Activated T-cell treated with anti-CD3 and anti-CD28 coated beads, Interleukin-2, amount 50 U/mL, for 72 hours (primary cell): ENCODE measurements at regions not wholly inside any gene's neighbourhood (a gene's known extent, or its start where the extent isn't known, plus 50 kb on each side); places are given as distances from the start of the nearest gene placed in this dataset.

Source experiments
- ATAC-seq, 2 donors: fragments of 150-1000 bp; cut with Tn5 transposase; replicated peaks in 1 of 2; 2 replicates each; pipeline ENCODE4 v1.10.0; 2021; ENCODE audit warnings: moderate library complexity in 2 of 2, mild to moderate bottlenecking in 1 of 2
- DNase-seq, 2 donors: peaks; one replicate each; pipeline ENCODE4 v3.0.0; 2021 to 2022; ENCODE audit warnings: mixed read lengths in 1 of 2
- H3K27ac Mint-ChIP-seq: one replicate; pipeline ENCODE4 v1.8.0; 2022; ENCODE audit warnings: mild to moderate bottlenecking, moderate library complexity, mixed read lengths
- H3K27me3 Mint-ChIP-seq: one replicate; pipeline ENCODE4 v1.8.0; 2022; ENCODE audit warnings: low read depth, mixed read lengths
- H3K36me3 Mint-ChIP-seq, 2 donors: one replicate each; pipeline ENCODE4 v1.8.0; 2022; ENCODE audit warnings: mixed read lengths in 2 of 2, mild to moderate bottlenecking in 1 of 2; ENCODE audit not compliant: insufficient read depth in 2 of 2
- H3K4me1 Mint-ChIP-seq: one replicate; pipeline ENCODE4 v1.8.0; 2022; ENCODE audit warnings: low read depth, mixed read lengths
- H3K4me3 Mint-ChIP-seq, 2 donors: one replicate each; pipeline ENCODE4 v1.8.0; 2022; ENCODE audit warnings: mild to moderate bottlenecking in 2 of 2, mixed read lengths in 2 of 2, moderate library complexity in 2 of 2
- H3K9me3 Mint-ChIP-seq, 2 donors: one replicate each; pipeline ENCODE4 v1.8.0; 2022; ENCODE audit warnings: mixed read lengths in 2 of 2

GRCh38 chr14:86310611-86311010, 780.7 kb downstream of the FLRT2 start:
- no peak overlapping the region for H3K27ac Mint-ChIP-seq
- peaks cover 0 to 3% of the 10 kb centered on the region in 2 donors for H3K9me3 Mint-ChIP-seq
- DNase-seq (no peak), ATAC-seq (no peak)
- H3K4me1 Mint-ChIP-seq, result no peaks in the 10 kb centered on the region
- H3K4me3 Mint-ChIP-seq, result no peak overlapping the region
- no peaks in the 10 kb centered on the region for H3K27me3 Mint-ChIP-seq
- no peaks in the 10 kb centered on the region for H3K36me3 Mint-ChIP-seq

GRCh38 chr14:86310148-86310547, 780.2 kb downstream of the FLRT2 start:
- H3K27ac Mint-ChIP-seq, result no peak overlapping the region
- no peaks in the 10 kb centered on the region for H3K27me3 Mint-ChIP-seq
- H3K9me3 Mint-ChIP-seq, result peaks cover 0 to 3% of the 10 kb centered on the region in 2 donors
- no peaks in the 10 kb centered on the region for H3K36me3 Mint-ChIP-seq
- H3K4me1 Mint-ChIP-seq, result no peaks in the 10 kb centered on the region
- H3K4me3 Mint-ChIP-seq, result no peak overlapping the region
- no peak for DNase-seq
- ATAC-seq, result no peak

- Mint-ChIP-seq H3K4me3 (no peak overlapping the region), H3K27me3 (no peaks in the 10 kb centered on the region), H3K27ac (no peak overlapping the region), H3K4me1 (no peaks in the 10 kb centered on the region), H3K9me3 (peaks cover 0 to 4% of the 10 kb centered on the region in 2 donors), H3K36me3 (no peaks in the 10 kb centered on the region)
- ATAC-seq, result no peak
- no peak for DNase-seq
Measured at GRCh38 chr14:86305058-86305457, 775.1 kb downstream of the FLRT2 start.

- H3K36me3 Mint-ChIP-seq, result no peaks in the 10 kb centered on the region
- no peak overlapping the region for H3K27ac Mint-ChIP-seq
- ATAC-seq, result no peak
Measured at GRCh38 chr14:86299994-86300393, 770.0 kb downstream of the FLRT2 start.

GRCh38 chr14:86296173-86296572, 766.2 kb downstream of the FLRT2 start:
- DNase-seq, result no peak
- H3K4me3 Mint-ChIP-seq, result no peak overlapping the region
- H3K4me1 Mint-ChIP-seq, result no peaks in the 10 kb centered on the region
- no peaks in the 10 kb centered on the region for H3K27me3 Mint-ChIP-seq
- H3K36me3 Mint-ChIP-seq, result no peaks in the 10 kb centered on the region
- peaks cover 0 to 4% of the 10 kb centered on the region in 2 donors for H3K9me3 Mint-ChIP-seq
- no peak overlapping the region for H3K27ac Mint-ChIP-seq
- ATAC-seq, result no peak

More at GRCh38 chr14:86299994-86300393, 770.0 kb downstream of the FLRT2 start:
- DNase-seq, result no peak
- no peaks in the 10 kb centered on the region for H3K4me1 Mint-ChIP-seq
- no peak overlapping the region for H3K4me3 Mint-ChIP-seq
- peaks cover 0 to 5% of the 10 kb centered on the region in 2 donors for H3K9me3 Mint-ChIP-seq
- H3K27me3 Mint-ChIP-seq, result no peaks in the 10 kb centered on the region

GRCh38 chr14:86288336-86288735, 758.4 kb downstream of the FLRT2 start:
- H3K4me1 Mint-ChIP-seq, result no peaks in the 10 kb centered on the region
- H3K27me3 Mint-ChIP-seq, result no peaks in the 10 kb centered on the region
- H3K9me3 Mint-ChIP-seq, result peaks cover 5 to 11% of the 10 kb centered on the region in 2 donors

GRCh38 chr14:86279405-86279804, 749.5 kb downstream of the FLRT2 start:
- H3K27me3 Mint-ChIP-seq, result no peaks in the 10 kb centered on the region

More at GRCh38 chr14:86288336-86288735, 758.4 kb downstream of the FLRT2 start:
- DNase-seq (no peak), ATAC-seq (no peak)
- Mint-ChIP-seq H3K36me3 (no peaks in the 10 kb centered on the region), H3K27ac (no peak overlapping the region), H3K4me3 (no peak overlapping the region)

GRCh38 chr14:86257973-86258372, 728.0 kb downstream of the FLRT2 start:
- DNase-seq (no peak), ATAC-seq (no peak)
- Mint-ChIP-seq H3K27me3 (no peaks in the 10 kb centered on the region), H3K4me1 (no peaks in the 10 kb centered on the region), H3K36me3 (no peaks in the 10 kb centered on the region), H3K4me3 (no peak overlapping the region), H3K27ac (no peak overlapping the region), H3K9me3 (peaks cover 3 to 4% of the 10 kb centered on the region in 2 donors)

More at GRCh38 chr14:86279405-86279804, 749.5 kb downstream of the FLRT2 start:
- H3K4me1 Mint-ChIP-seq, result no peaks in the 10 kb centered on the region
- H3K4me3 Mint-ChIP-seq, result no peak overlapping the region
- no peak for DNase-seq
- no peak overlapping the region for H3K27ac Mint-ChIP-seq
- no peak for ATAC-seq
- H3K9me3 Mint-ChIP-seq, result peaks cover 0 to 7% of the 10 kb centered on the region in 2 donors
- H3K36me3 Mint-ChIP-seq, result no peaks in the 10 kb centered on the region

GRCh38 chr14:86243158-86243557, 713.2 kb downstream of the FLRT2 start:
- Mint-ChIP-seq H3K4me1 (no peaks in the 10 kb centered on the region), H3K27me3 (no peaks in the 10 kb centered on the region), H3K36me3 (no peaks in the 10 kb centered on the region), H3K4me3 (no peak overlapping the region), H3K27ac (no peak overlapping the region), H3K9me3 (peaks cover 0 to 2% of the 10 kb centered on the region in 2 donors)
- DNase-seq, result no peak
- no peak for ATAC-seq

GRCh38 chr14:86237733-86238132, 707.8 kb downstream of the FLRT2 start:
- H3K4me3 Mint-ChIP-seq, result no peak overlapping the region
- no peaks in the 10 kb centered on the region for H3K4me1 Mint-ChIP-seq
- peaks cover 0 to 2% of the 10 kb centered on the region in 2 donors for H3K36me3 Mint-ChIP-seq
- peaks cover 6 to 7% of the 10 kb centered on the region in 2 donors for H3K9me3 Mint-ChIP-seq
- DNase-seq, result no peak
- no peaks in the 10 kb centered on the region for H3K27me3 Mint-ChIP-seq
- no peak for ATAC-seq
- H3K27ac Mint-ChIP-seq, result no peak overlapping the region

- no peaks in the 10 kb centered on the region for H3K36me3 Mint-ChIP-seq
- H3K27me3 Mint-ChIP-seq, result no peaks in the 10 kb centered on the region
- DNase-seq (no peak), ATAC-seq (no peak)
- H3K4me3 Mint-ChIP-seq, result no peak overlapping the region
- H3K4me1 Mint-ChIP-seq, result no peaks in the 10 kb centered on the region
- H3K27ac Mint-ChIP-seq, result no peak overlapping the region
- H3K9me3 Mint-ChIP-seq, result peaks cover 3 to 13% of the 10 kb centered on the region in 2 donors
Measured at GRCh38 chr14:86221755-86222154, 691.8 kb downstream of the FLRT2 start.

GRCh38 chr14:86221000-86221399, 691.1 kb downstream of the FLRT2 start:
- no peak overlapping the region for H3K27ac Mint-ChIP-seq
- H3K36me3 Mint-ChIP-seq, result no peaks in the 10 kb centered on the region
- H3K4me1 Mint-ChIP-seq, result no peaks in the 10 kb centered on the region
- ATAC-seq (no peak), DNase-seq (no peak)
- peaks cover 3 to 11% of the 10 kb centered on the region in 2 donors for H3K9me3 Mint-ChIP-seq
- H3K27me3 Mint-ChIP-seq, result no peaks in the 10 kb centered on the region
- no peak overlapping the region for H3K4me3 Mint-ChIP-seq

GRCh38 chr14:86217523-86217922, 687.6 kb downstream of the FLRT2 start:
- H3K9me3 Mint-ChIP-seq, result peaks cover 3 to 6% of the 10 kb centered on the region in 2 donors
- H3K27ac Mint-ChIP-seq, result no peak overlapping the region
- no peaks in the 10 kb centered on the region for H3K27me3 Mint-ChIP-seq
- ATAC-seq (no peak), DNase-seq (no peak)
- H3K36me3 Mint-ChIP-seq, result no peaks in the 10 kb centered on the region
- no peaks in the 10 kb centered on the region for H3K4me1 Mint-ChIP-seq
- no peak overlapping the region for H3K4me3 Mint-ChIP-seq

- Mint-ChIP-seq H3K27ac (no peak overlapping the region), H3K4me1 (no peaks in the 10 kb centered on the region), H3K4me3 (no peak overlapping the region), H3K27me3 (no peaks in the 10 kb centered on the region), H3K9me3 (peaks cover 12 to 20% of the 10 kb centered on the region in 2 donors), H3K36me3 (peaks cover 0 to 4% of the 10 kb centered on the region in 2 donors)
- DNase-seq (no peak), ATAC-seq (no peak)
Measured at GRCh38 chr14:86203843-86204242, 673.9 kb downstream of the FLRT2 start.
